NCI-H1436 treated with DMSO at 0.1 percent for 48 hours (cell line): ENCODE measurements at regions not wholly inside any gene's neighbourhood (a gene's known extent, or its start where the extent isn't known, plus 50 kb on each side); places are given as distances from the start of the nearest gene placed in this dataset.
"Not testable (repeated sequence)": the region's sequence is repeated elsewhere in the genome, so short reads cannot be mapped to it uniquely, and the experiment has no call there.

ENCODE experiments used
- DNase-seq: peaks from one replicate; lab custom pipeline; 2025; lab: John Stamatoyannopoulos, UW

DNA sequence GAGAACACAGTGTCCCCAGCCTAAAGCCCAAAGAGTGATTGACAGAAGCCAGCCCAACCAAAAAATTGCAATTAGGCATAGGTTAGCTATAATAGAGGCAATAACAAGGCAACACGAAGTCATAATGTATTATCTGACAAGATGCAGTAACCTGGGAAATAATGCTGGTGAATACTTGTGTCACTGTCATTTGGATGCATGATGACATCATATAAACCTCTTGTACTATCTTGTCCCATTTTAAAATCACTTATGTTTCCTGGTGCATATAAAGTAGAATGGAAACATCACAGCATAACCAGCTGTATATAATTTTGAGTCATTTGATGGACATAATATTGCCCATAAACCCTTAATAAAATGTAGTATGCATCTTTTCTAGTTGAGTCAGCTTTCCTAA is 1138.3 kb upstream of the LRRTM3 start:
- DNase-seq = no peak

DNA sequence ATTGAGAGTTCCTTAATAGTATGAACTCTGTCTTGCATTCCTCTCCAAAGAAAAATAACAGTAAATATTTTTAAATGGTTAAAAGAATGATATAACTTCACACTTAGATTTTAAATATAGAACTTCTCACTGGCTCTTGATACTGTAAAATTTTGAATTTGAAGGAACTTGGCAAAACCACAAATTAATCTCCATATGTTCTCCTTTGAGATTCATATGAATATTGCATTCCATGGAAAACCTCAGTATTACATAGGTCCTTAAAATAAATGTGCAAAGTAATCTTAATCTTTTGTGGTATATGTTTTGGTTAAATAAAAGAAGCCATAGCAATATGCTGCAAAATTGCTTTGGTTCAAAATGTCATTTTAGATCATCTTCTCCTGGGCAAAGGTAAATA is 1137.6 kb upstream of the LRRTM3 start:
- DNase-seq = no peak

- no peak for DNase-seq
These were observed 1133.9 kb upstream of the LRRTM3 start for GRCh38 chr10:65791979-65792378.

- DNase-seq = no peak
These were observed 1132.0 kb upstream of the LRRTM3 start for GRCh38 chr10:65793738-65794425.

- not testable (repeated sequence) for DNase-seq
These were observed 1131.0 kb upstream of the LRRTM3 start for GRCh38 chr10:65794861-65795260.

GRCh38 chr10:65796472-65796871 is 1129.4 kb upstream of the LRRTM3 start:
- DNase-seq = no peak

DNA sequence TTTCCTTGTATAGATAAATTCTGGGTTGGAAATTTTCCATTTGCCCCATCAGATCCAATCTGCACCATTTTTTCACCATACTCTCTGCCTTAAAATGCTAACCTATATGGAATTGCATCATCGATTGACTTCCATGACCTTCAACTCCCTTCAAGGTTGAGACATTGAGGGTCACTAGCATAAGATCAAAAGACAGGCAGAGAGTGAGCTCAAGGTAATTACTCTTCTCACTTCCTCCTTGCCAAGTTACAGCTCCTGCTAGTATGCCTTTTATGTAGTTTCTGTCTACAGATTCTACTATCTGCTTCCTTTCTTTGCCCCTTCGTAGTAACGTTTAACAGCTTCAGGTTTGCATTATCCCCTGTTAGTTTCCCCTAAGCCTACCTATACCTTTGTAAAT is 1127.7 kb upstream of the LRRTM3 start:
- no peak for DNase-seq

DNA sequence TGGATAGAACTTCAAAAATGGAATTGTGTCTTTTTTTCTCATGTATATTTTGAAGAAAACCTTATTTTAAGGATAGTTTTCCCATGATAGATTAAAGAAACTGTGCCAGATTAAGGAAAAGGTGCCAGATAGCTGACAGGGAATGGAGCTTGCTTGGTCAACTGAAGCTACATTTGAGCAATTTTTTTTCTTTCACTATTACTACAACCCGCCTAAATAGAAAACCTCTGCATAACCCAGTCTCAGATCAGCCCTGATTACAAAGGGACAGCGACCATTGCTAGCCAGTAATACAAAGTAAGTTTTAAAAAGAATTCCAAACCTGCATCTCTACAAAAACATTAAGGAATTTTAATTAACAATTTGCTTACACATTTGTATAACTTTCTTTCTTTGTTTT is 1123.4 kb upstream of the LRRTM3 start:
- DNase-seq = no peak

GRCh38 chr10:65805511-65805910 is 1120.3 kb upstream of the LRRTM3 start:
- no peak for DNase-seq

DNA sequence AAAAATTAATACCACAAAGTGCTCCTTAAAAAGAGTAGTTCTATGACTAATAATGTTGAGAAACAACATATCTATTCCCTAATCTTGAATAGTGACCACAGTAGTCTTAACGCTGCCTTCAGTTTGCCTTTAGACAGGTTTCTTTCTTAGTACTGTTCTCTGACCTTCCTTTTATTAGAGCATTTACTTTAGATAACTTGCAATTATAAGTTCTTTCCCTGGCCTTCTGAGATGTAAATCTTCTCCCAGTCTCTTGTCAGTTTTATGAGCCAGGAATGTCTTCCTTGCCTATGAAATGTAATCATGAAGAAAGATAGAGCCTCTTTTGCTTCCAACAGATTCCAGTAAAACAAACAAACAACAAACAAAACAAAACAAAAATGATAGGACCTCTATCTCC is 1119.8 kb upstream of the LRRTM3 start:
- DNase-seq = no peak

- DNase-seq = no peak
These were observed 1117.0 kb upstream of the LRRTM3 start for GRCh38 chr10:65808687-65809333.

- DNase-seq = no peak
These were observed 1113.8 kb upstream of the LRRTM3 start for GRCh38 chr10:65811931-65812525.

DNA sequence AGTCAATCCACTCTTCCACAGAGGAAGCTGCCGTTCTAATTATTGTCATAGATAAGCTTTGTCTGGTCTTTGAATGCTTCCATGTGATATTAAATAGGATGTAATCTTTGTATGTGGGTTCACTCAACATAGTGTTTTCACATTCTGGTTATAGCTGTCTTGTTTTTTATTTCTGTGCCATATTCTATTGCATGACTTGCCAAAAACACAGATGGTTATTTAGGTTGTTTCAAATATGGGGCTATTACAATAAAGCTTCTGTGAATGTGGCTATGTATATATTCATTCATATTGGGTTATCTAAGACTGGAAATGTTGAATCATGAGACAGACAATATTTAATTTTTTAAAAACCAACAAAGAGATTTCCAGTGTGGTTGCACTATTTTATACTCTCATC is 1109.3 kb upstream of the LRRTM3 start:
- DNase-seq = no peak

DNA sequence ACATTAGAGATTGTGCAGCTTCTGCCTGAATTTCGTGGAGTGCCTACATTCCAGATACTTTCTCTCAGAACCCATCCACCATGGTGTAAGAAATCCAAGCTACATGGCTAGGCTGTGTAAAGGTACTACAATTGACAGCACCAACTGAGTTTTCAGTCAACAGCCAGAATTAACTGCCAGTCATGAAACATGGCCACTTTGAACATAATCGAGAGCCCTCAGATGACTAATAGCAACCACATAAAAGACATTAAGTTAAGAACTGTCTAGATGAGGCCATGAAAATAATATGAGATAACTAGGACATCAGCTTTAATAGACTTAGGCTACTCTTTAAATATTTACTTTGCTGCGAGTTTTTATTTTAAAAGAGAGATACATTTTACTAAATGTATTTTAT is 1106.8 kb upstream of the LRRTM3 start:
- no peak for DNase-seq

DNA sequence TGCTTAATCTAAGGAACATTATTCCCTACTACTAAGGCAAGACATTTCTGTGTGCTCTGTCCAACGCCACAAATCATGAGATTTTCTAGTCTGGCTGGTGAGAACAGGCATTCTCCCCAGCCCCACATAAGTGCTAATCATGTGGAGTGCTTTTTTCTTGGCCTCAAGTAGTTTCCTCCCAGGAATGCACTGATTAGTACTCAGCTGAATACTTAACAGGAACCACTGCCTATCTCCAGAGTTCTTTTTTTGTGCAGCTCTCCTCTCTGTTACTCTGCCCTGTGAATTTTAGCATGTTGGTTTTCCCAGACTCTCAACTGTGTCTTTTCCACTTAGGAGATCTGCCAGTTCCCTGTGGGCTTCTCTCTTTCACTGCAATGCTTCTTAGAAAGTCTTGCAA is 1098.5 kb upstream of the LRRTM3 start:
- DNase-seq = no peak

DNA sequence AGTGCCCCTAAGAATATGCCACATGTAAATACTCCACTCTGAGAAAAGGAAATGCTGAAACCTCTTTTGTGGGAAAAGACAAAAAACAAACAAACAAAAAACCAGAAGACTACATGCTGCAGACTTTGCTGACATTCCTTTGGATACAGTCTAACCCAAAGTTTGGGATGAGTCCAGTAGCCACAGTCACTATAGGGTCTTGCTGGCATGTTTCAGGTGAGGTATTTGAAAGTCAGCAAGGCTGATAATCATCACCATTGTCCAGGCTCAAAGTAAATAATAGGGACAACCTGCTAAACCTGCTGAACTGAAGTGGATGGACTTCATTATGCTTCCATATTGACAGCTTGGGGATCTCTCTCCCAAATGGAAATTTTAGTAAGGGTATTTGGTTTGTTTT is 1087.0 kb upstream of the LRRTM3 start:
- DNase-seq = no peak

DNA sequence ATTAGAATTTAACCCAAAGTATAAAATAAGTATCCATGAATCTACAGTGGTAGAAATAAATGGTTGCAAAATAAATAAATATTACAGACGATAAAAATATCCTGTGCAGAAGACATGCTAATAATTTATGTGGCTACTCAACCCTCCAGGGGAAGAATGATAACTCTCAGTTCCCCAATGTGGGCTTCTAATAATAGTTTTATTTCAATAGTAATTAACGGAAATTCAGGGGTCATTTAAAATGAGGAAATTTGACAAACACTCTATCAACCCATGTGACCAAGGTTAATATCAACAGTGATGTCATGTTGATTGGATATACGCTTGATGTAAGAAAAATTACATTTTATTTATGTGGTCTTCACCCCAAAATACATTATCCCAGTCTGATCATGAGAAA is 1082.6 kb upstream of the LRRTM3 start:
- no peak for DNase-seq

DNA sequence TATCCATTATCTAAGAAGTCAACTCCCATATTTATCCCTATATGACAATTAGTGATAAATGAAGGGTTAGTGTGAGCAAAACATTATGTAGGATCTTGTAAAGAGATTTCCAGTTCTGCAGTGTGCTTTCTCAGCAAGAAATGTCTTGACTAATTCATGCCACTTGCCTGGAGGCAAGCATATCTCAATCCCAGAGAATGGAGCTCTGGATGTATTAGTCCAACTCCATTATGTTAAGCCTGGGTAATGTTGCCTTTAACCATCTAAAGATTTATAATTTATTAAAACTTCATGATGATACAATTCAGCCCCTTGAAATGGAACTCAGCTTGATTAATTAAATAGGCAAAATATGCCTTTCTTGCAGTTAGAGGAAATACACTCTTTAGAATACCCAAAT is 1079.9 kb upstream of the LRRTM3 start:
- DNase-seq = no peak

DNA sequence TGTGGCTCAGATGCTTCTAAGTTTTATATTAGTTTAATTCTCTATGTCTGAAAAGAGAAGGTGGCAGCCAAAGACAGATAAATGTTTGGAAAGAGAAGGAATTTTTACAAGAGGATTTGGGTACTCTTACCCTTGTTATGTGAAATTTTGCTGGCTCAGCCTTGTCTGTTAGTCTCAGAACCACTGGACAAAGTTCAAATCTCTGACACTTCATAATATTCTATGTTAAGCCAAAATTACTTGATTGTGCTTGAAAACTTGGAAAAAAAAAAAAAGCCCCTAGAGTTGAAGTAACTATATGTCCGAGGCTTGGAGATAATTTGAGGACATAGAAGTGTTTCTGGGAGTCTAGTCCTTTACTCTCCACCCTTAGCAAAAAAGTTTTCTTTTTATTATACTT is 1079.3 kb upstream of the LRRTM3 start:
- DNase-seq = no peak

DNA sequence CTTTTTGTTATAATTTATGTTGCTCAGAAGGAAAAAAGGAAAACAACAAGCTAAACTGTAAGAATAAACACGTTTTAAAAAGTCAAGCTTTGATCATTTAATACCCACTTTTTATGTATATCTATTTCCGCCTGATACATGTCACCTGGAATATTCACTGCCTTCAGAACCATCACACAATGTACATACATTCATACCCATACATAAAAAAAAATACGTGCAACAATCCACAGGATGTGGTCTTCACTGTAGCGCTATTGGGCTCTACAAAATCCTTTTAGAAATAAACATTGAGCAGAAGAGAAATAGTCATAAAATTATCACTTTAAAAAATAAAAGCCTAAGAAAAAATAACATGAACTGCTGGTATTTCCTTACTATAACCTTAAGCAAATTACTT is 1078.9 kb upstream of the LRRTM3 start:
- DNase-seq = no peak

- no peak for DNase-seq
These were observed 1078.2 kb upstream of the LRRTM3 start for GRCh38 chr10:65847436-65848230.

- no peak for DNase-seq
These were observed 1067.0 kb upstream of the LRRTM3 start for GRCh38 chr10:65858841-65859240.

DNA sequence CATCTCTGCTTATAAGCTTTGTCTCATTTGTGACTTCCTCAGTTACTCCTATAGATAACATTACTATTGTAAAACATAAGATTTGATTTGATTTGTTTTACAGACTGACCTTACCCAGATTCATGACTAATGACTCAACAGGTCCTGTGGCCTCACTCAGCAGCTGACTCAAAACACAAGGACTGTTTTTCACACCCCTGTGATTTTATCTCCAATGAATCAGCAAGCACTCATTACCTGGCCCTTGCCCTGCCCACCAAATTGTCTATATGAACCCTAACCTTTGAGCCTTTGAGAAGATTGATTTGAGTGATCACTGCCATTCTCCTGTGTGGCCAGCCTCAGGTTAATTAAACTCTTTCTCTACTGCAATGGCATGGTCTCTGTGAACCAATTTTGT is 1064.6 kb upstream of the LRRTM3 start:
- no peak for DNase-seq
